ENCODE measurements at regions not wholly inside any gene's neighbourhood (a gene's known extent, or its start where the extent isn't known, plus 50 kb on each side); places are given as distances from the start of the nearest gene placed in this dataset.

DNA sequence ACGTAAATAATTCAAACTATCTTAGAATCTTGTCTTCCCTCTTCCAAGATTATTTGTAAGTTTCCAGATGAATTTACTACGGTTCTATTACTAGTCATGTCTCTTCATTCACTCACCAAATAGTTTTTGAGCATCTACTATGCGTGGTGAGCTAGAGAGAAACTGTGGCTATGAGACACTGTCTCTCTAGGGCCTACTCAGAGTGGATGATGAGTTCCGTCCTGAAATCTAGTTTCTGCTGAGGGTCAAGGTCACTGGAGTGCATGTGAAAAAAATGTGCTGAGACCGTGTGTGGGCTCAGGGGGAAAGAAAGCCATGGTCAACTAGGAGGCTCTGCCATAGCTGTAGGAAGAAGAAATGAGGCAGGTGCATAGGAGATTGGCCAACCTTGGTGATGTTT, 320.2 kb upstream of the GATB start:
- ChIA-PET POLR2A (interaction anchor here (1.0 to 3.9 kb wide), 5 partner anchors 9 to 20 kb away, joined by 3 to 22 read pairs (median 15); no protein-coding TSS in a partner anchor), CTCF (no interaction called here)
- H3K9me3 Mint-ChIP-seq: peaks cover 0 to 8% (median 0%) of the 10 kb centered on the region in 11 donors
- intact Hi-C loops (cut with micrococcal nuclease): no loop called here
- Histone ChIP-seq H3K4me3 (ENCODE audit: low read length) (no peak overlapping the region), H3K36me3 (ENCODE audit: control insufficient read depth in 2 of 3, insufficient read depth in 3 of 3, low read length in 3 of 3) (no peaks in the 10 kb centered on the region), H3K9me3 (ENCODE audit: control insufficient read depth in 2 of 3, low read length in 3 of 3) (no peaks in the 10 kb centered on the region), H3K4me1 (ENCODE audit: control insufficient read depth in 2 of 2, insufficient read depth in 2 of 2, low read length in 2 of 2) (peaks cover 23 to 34% of the 10 kb centered on the region in 2 donors), H3K27ac (ENCODE audit: low read depth, low read length) (peak overlapping the region; percentile 58), H3K27me3 (ENCODE audit: control insufficient read depth in 2 of 2, insufficient read depth in 2 of 2, low read length in 2 of 2) (no peaks in the 10 kb centered on the region)
- H3K4me1 Mint-ChIP-seq: peaks cover 42 to 98% (median 91%) of the 10 kb centered on the region in 7 donors
- DNase-seq: no peak
- ATAC-seq: no peak
- peak overlapping the region in 4 of 10 donors; percentile 3 to 78 (median 26) for H3K4me3 Mint-ChIP-seq
- peak overlapping the region; percentile 50 to 97 (median 91) for H3K27ac Mint-ChIP-seq
- H3K27me3 Mint-ChIP-seq: no peaks in the 10 kb centered on the region
- H3K36me3 Mint-ChIP-seq: peaks cover 0 to 33% (median 0%) of the 10 kb centered on the region in 5 donors

DNA sequence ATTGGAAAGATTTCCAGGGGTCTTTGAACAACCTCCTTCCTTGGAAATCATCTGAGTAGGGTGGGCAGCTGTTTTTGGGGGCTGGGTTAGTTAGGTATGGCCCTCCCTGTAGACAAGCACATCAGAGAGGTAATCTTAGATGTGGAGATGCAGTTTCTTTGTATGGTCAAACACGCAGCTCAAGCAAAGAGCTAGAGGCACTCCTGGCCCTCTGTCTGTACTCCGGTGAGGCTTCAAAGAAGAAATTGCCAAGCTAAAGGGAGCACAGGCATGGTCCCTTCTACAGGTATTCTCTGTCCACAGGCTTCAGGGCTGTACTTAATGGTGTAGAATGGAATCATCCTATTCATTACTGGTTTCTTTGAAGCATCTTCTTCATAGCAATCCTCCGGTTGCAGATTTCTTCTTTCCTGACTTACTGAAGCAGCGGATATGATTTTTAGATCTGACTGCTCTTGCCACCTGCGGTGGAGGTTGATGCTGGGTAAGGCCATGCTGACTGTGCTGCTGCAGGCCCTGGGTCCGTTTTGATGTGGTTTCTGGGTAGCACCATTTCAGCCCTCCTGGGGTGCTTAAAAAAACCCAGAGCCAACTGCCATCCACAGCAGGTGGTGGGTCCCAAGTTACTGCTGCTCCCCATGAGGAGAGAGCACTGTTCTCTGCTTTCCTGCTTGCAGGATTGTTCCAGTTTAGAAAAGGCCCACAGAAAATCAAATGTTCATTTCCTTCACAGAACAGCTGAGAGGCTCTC, 318.9 kb upstream of the GATB start:
- H3K9me3 ChIP-seq (ENCODE audit: control insufficient read depth in 2 of 3, low read length in 3 of 3): no peaks in the 10 kb centered on the region
- peak overlapping the region; percentile 2 for H3K4me3 ChIP-seq (ENCODE audit: low read length)
- Mint-ChIP-seq H3K27ac (peak overlapping the region; percentile 89 to 97 (median 94)), H3K4me3 (peak overlapping the region; percentile 56 to 85 (median 72)), H3K9me3 (peaks cover 0 to 8% (median 0%) of the 10 kb centered on the region in 11 donors), H3K4me1 (peaks cover 40 to 98% (median 91%) of the 10 kb centered on the region in 7 donors), H3K27me3 (no peaks in the 10 kb centered on the region), H3K36me3 (peaks cover 0 to 29% (median 0%) of the 10 kb centered on the region in 5 donors)
- H3K36me3 ChIP-seq (ENCODE audit: control insufficient read depth in 2 of 3, insufficient read depth in 3 of 3, low read length in 3 of 3): no peaks in the 10 kb centered on the region
- ChIA-PET CTCF (interaction anchor here (0.6 to 1.4 kb wide), 6 partner anchors 10 to 269 kb away, joined by 3 to 5 read pairs (median 3); no protein-coding TSS in a partner anchor), POLR2A (interaction anchor here (0.6 to 3.9 kb wide), 8 partner anchors 9 to 41 kb away, joined by 3 to 22 read pairs (median 8); no protein-coding TSS in a partner anchor)
- H3K4me1 ChIP-seq (ENCODE audit: control insufficient read depth in 2 of 2, insufficient read depth in 2 of 2, low read length in 2 of 2): peaks cover 23 to 37% of the 10 kb centered on the region in 2 donors
- peak overlapping the region; percentile 58 for H3K27ac ChIP-seq (ENCODE audit: low read depth, low read length)
- intact Hi-C loops (cut with micrococcal nuclease): loop anchor here (1.0 kb wide), 2 partner anchors 11 to 21 kb away; no protein-coding TSS in a partner anchor
- ATAC-seq (peak; percentile 86), DNase-seq (peak in 7 of 9 donors; percentile 35 to 74 (median 66))
- H3K27me3 ChIP-seq (ENCODE audit: control insufficient read depth in 2 of 2, insufficient read depth in 2 of 2, low read length in 2 of 2): no peaks in the 10 kb centered on the region

- Histone ChIP-seq H3K4me3 (ENCODE audit: low read length) (no peak overlapping the region), H3K36me3 (ENCODE audit: control insufficient read depth in 2 of 3, insufficient read depth in 3 of 3, low read length in 3 of 3) (no peaks in the 10 kb centered on the region), H3K4me1 (ENCODE audit: control insufficient read depth in 2 of 2, insufficient read depth in 2 of 2, low read length in 2 of 2) (peaks cover 23 to 37% of the 10 kb centered on the region in 2 donors), H3K27ac (ENCODE audit: low read depth, low read length) (peak overlapping the region; percentile 58), H3K27me3 (ENCODE audit: control insufficient read depth in 2 of 2, insufficient read depth in 2 of 2, low read length in 2 of 2) (no peaks in the 10 kb centered on the region), H3K9me3 (ENCODE audit: control insufficient read depth in 2 of 3, low read length in 3 of 3) (no peaks in the 10 kb centered on the region)
- peaks cover 0 to 29% (median 0%) of the 10 kb centered on the region in 5 donors for H3K36me3 Mint-ChIP-seq
- ATAC-seq (no peak), DNase-seq (no peak)
- intact Hi-C loops (cut with micrococcal nuclease): loop anchor here in 1 of 2 donors (1.0 kb wide), 1 partner anchor 21 kb away; no protein-coding TSS in a partner anchor
- H3K27ac Mint-ChIP-seq: peak overlapping the region; percentile 89 to 97 (median 94)
- no peaks in the 10 kb centered on the region for H3K27me3 Mint-ChIP-seq
- peaks cover 40 to 98% (median 93%) of the 10 kb centered on the region in 7 donors for H3K4me1 Mint-ChIP-seq
- H3K9me3 Mint-ChIP-seq: peaks cover 0 to 8% (median 0%) of the 10 kb centered on the region in 11 donors
- ChIA-PET POLR2A (interaction anchor here (1.0 to 3.9 kb wide), 7 partner anchors 10 to 42 kb away, joined by 3 to 22 read pairs (median 9); no protein-coding TSS in a partner anchor), CTCF (interaction anchor here (1.0 to 1.4 kb wide), 5 partner anchors 11 to 270 kb away, joined by 3 to 5 read pairs (median 3); no protein-coding TSS in a partner anchor)
- H3K4me3 Mint-ChIP-seq: peak overlapping the region in 4 of 10 donors; percentile 18 to 78 (median 70)
Measured at GRCh38 chr4:152079079-152079478, 318.3 kb upstream of the GATB start.

GRCh38 chr4:152077582-152077981, 316.8 kb upstream of the GATB start:
- no peak overlapping the region for H3K27ac ChIP-seq (ENCODE audit: low read depth, low read length)
- H3K4me3 ChIP-seq (ENCODE audit: low read length): no peak overlapping the region
- H3K27me3 Mint-ChIP-seq: no peaks in the 10 kb centered on the region
- POLR2A ChIA-PET: interaction anchor here (0.7 to 1.2 kb wide), 2 partner anchors 11 to 252 kb away, joined by 3 read pairs; no protein-coding TSS in a partner anchor
- no peaks in the 10 kb centered on the region for H3K27me3 ChIP-seq (ENCODE audit: control insufficient read depth in 2 of 2, insufficient read depth in 2 of 2, low read length in 2 of 2)
- peaks cover 0 to 8% (median 0%) of the 10 kb centered on the region in 11 donors for H3K9me3 Mint-ChIP-seq
- H3K4me3 Mint-ChIP-seq: peak overlapping the region in 1 of 10 donors; percentile 15
- H3K4me1 ChIP-seq (ENCODE audit: control insufficient read depth in 2 of 2, insufficient read depth in 2 of 2, low read length in 2 of 2): peaks cover 23 to 37% of the 10 kb centered on the region in 2 donors
- no peaks in the 10 kb centered on the region for H3K36me3 ChIP-seq (ENCODE audit: control insufficient read depth in 2 of 3, insufficient read depth in 3 of 3, low read length in 3 of 3)
- CTCF ChIA-PET: interaction anchor here (0.9 kb wide), 1 partner anchor 71 kb away, joined by 4 read pairs; no protein-coding TSS in a partner anchor
- DNase-seq (no peak), ATAC-seq (no peak)
- H3K36me3 Mint-ChIP-seq: peaks cover 0 to 27% (median 0%) of the 10 kb centered on the region in 5 donors
- H3K9me3 ChIP-seq (ENCODE audit: control insufficient read depth in 2 of 3, low read length in 3 of 3): no peaks in the 10 kb centered on the region
- peaks cover 36 to 97% (median 86%) of the 10 kb centered on the region in 7 donors for H3K4me1 Mint-ChIP-seq
- H3K27ac Mint-ChIP-seq: peak overlapping the region in 6 of 9 donors; percentile 7 to 97 (median 66)
- intact Hi-C loops (cut with micrococcal nuclease): no loop called here

- intact Hi-C loops (cut with micrococcal nuclease): no loop called here
- CTCF ChIA-PET: interaction anchor here (1.2 kb wide), 1 partner anchor 25 kb away, joined by 4 read pairs; no protein-coding TSS in a partner anchor
- POLR2A ChIA-PET: interaction anchor here (0.8 to 2.2 kb wide), 5 partner anchors 8 to 25 kb away, joined by 3 to 6 read pairs (median 3); no protein-coding TSS in a partner anchor
- peaks cover 23 to 91% (median 75%) of the 10 kb centered on the region in 7 donors for H3K4me1 Mint-ChIP-seq
- no peak overlapping the region for H3K27ac ChIP-seq (ENCODE audit: low read depth, low read length)
- H3K4me3 ChIP-seq (ENCODE audit: low read length): no peak overlapping the region
- H3K4me1 ChIP-seq (ENCODE audit: control insufficient read depth in 2 of 2, insufficient read depth in 2 of 2, low read length in 2 of 2): peaks cover 18 to 25% of the 10 kb centered on the region in 2 donors
- DNase-seq (no peak), ATAC-seq (no peak)
- peaks cover 0 to 3% (median 0%) of the 10 kb centered on the region in 11 donors for H3K9me3 Mint-ChIP-seq
- H3K27me3 ChIP-seq (ENCODE audit: control insufficient read depth in 2 of 2, insufficient read depth in 2 of 2, low read length in 2 of 2): no peaks in the 10 kb centered on the region
- H3K27me3 Mint-ChIP-seq: no peaks in the 10 kb centered on the region
- peak overlapping the region in 2 of 10 donors; percentile 1 to 19 for H3K4me3 Mint-ChIP-seq
- H3K36me3 Mint-ChIP-seq: peaks cover 0 to 15% (median 0%) of the 10 kb centered on the region in 5 donors
- H3K9me3 ChIP-seq (ENCODE audit: control insufficient read depth in 2 of 3, low read length in 3 of 3): no peaks in the 10 kb centered on the region
- H3K27ac Mint-ChIP-seq: peak overlapping the region in 7 of 9 donors; percentile 28 to 79 (median 62)
- no peaks in the 10 kb centered on the region for H3K36me3 ChIP-seq (ENCODE audit: control insufficient read depth in 2 of 3, insufficient read depth in 3 of 3, low read length in 3 of 3)
Measured at GRCh38 chr4:152075253-152075928, 314.6 kb upstream of the GATB start.

GRCh38 chr4:152074573-152074972, 313.8 kb upstream of the GATB start:
- H3K9me3 ChIP-seq (ENCODE audit: control insufficient read depth in 2 of 3, low read length in 3 of 3): no peaks in the 10 kb centered on the region
- H3K9me3 Mint-ChIP-seq: peaks cover 0 to 3% (median 0%) of the 10 kb centered on the region in 11 donors
- DNase-seq (no peak), ATAC-seq (no peak)
- H3K27me3 ChIP-seq (ENCODE audit: control insufficient read depth in 2 of 2, insufficient read depth in 2 of 2, low read length in 2 of 2): no peaks in the 10 kb centered on the region
- H3K4me3 Mint-ChIP-seq: no peak overlapping the region
- H3K4me1 ChIP-seq (ENCODE audit: control insufficient read depth in 2 of 2, insufficient read depth in 2 of 2, low read length in 2 of 2): peaks cover 10 to 17% of the 10 kb centered on the region in 2 donors
- H3K27ac Mint-ChIP-seq: peak overlapping the region in 3 of 9 donors; percentile 30 to 82 (median 55)
- intact Hi-C loops (cut with micrococcal nuclease): no loop called here
- peaks cover 19 to 91% (median 72%) of the 10 kb centered on the region in 7 donors for H3K4me1 Mint-ChIP-seq
- no peak overlapping the region for H3K4me3 ChIP-seq (ENCODE audit: low read length)
- H3K36me3 ChIP-seq (ENCODE audit: control insufficient read depth in 2 of 3, insufficient read depth in 3 of 3, low read length in 3 of 3): no peaks in the 10 kb centered on the region
- peaks cover 0 to 15% (median 0%) of the 10 kb centered on the region in 5 donors for H3K36me3 Mint-ChIP-seq
- H3K27ac ChIP-seq (ENCODE audit: low read depth, low read length): no peak overlapping the region
- no peaks in the 10 kb centered on the region for H3K27me3 Mint-ChIP-seq
- CTCF ChIA-PET: interaction anchor here (0.8 kb wide), 1 partner anchor 272 kb away, joined by 3 read pairs; no protein-coding TSS in a partner anchor
- POLR2A ChIA-PET: interaction anchor here (0.6 to 2.2 kb wide), 3 partner anchors 9 to 239 kb away, joined by 3 to 6 read pairs (median 4); no protein-coding TSS in a partner anchor
